ENCODE measurements at regions not wholly inside any gene's neighbourhood (a gene's known extent, or its start where the extent isn't known, plus 50 kb on each side); places are given as distances from the start of the nearest gene placed in this dataset.

GRCh38 chr7:113440173-113440572 lies 321.8 kb upstream of the SMIM30 start:
- TF ChIP-seq CTCF (IDR thresholded peaks at IDR 0.05; ENCODE audit: low read depth, low read length, missing input control) (no peak), FOXA1 (IDR thresholded peaks at IDR 0.05) (no peak), JUND (IDR thresholded peaks at IDR 0.05) (no peak), TAF1 (conservative IDR thresholded peaks at IDR 0.05) (no peak), ATF3 (IDR thresholded peaks at IDR 0.05) (no peak)

Data from liver (tissue), 3 donors.